Type B pancreatic cell (in vitro differentiated cells): ENCODE measurements at regions not wholly inside any gene's neighbourhood (a gene's known extent, or its start where the extent isn't known, plus 50 kb on each side); places are given as distances from the start of the nearest gene placed in this dataset.
A peak's percentile ranks its signal among the peaks of the same experiment; 100 is the strongest.

Source experiments
- DNase-seq: peaks from one replicate; pipeline ENCODE4 v3.0.0; 2021; ENCODE audit warnings: mixed read lengths; ENCODE audit not compliant: unreplicated experiment; ENCODE audit errors: extremely low spot score
- H3K27ac Mint-ChIP-seq: 2 replicates; pipeline ENCODE4 v1.8.0; 2021; ENCODE audit warnings: mild to moderate bottlenecking, mixed read lengths
- H3K27me3 Mint-ChIP-seq: 2 replicates; pipeline ENCODE4 v1.8.0; 2021; ENCODE audit warnings: mixed read lengths
- H3K36me3 Mint-ChIP-seq: 2 replicates; pipeline ENCODE4 v1.8.0; 2021; ENCODE audit warnings: mixed read lengths
- H3K4me1 Mint-ChIP-seq: one replicate; pipeline ENCODE4 v1.8.0; 2021; ENCODE audit warnings: mixed read lengths; ENCODE audit not compliant: unreplicated experiment
- H3K4me3 Mint-ChIP-seq: 2 replicates; pipeline ENCODE4 v1.8.0; 2021; ENCODE audit warnings: mild to moderate bottlenecking, mixed read lengths
- H3K9me3 Mint-ChIP-seq: 2 replicates; pipeline ENCODE4 v1.8.0; 2021; ENCODE audit warnings: mixed read lengths
- CTCF ChIP-seq: fragments of 200-600 bp; sonication (generic); conservative IDR thresholded peaks from 2 replicates; pipeline ENCODE4 v1.5.0; 2021; ENCODE audit warnings: antibody characterized with exemption, mild to moderate bottlenecking

DNA sequence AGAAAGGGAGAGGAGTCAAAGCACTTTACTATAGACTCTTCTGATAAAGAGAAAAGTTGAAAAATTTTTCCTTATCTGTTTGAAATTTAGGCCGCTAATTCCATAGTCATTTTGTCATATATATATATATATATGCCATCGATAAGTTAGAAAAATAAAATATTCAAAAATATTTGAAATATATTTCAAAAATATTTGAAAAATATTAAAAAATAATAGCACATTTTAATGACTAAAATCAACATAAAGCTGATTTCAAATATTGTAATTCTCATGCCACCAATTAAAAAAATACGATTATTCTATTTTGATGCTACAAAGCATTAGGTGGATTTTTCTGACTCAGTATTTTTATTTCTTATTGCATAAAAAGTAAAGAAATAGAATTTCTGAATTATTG lies 87.1 kb downstream of the KIF2B start:
- Mint-ChIP-seq H3K27me3 (no peaks in the 10 kb centered on the region), H3K4me1 (no peaks in the 10 kb centered on the region), H3K4me3 (no peak overlapping the region), H3K27ac (no peak overlapping the region), H3K36me3 (no peaks in the 10 kb centered on the region), H3K9me3 (no peaks in the 10 kb centered on the region)
- no peak for DNase-seq
- TF ChIP-seq CTCF: no peak

DNA sequence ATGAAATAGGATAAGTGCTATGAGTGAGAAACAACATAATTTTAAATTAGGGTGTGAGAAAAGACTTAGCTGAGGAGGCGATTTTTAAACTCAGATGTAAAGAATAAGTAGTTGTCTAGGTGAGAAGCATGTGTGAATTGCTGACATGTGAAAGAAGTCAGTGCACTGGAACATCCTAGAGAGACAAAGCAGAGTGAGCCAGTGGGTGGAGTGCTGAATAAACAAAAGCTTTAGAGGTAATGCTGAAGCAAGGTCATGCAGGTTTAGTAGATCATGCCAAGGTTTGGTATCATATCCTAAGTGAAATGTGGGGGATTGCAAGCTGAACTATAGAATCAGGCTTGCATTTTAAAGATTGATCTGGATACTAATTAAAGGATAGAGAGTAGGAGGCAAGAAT lies 89.4 kb downstream of the KIF2B start:
- Mint-ChIP-seq H3K4me3 (no peak overlapping the region), H3K27me3 (no peaks in the 10 kb centered on the region), H3K36me3 (no peaks in the 10 kb centered on the region), H3K27ac (no peak overlapping the region), H3K9me3 (no peaks in the 10 kb centered on the region), H3K4me1 (no peaks in the 10 kb centered on the region)
- no peak for TF ChIP-seq CTCF
- no peak for DNase-seq

DNA sequence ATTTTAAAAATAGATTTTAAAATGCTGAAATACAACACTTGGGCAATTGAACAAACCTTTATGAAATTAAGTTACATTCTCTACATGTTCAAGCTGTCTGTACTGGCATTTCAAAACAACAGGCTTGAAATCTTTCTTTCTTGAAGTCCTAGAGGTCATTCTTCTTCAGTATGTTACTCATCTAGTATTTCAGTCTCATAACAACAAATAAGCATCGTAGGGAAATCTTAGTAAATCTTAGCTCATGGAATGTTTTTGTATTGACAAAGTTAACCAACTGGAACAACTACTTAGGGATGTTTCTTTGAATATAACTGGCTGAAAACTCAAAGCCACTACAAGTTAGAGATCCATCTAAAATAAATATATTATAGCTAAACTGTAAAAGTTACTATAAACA lies 96.6 kb downstream of the KIF2B start:
- no peak for DNase-seq
- no peak overlapping the region for H3K27ac Mint-ChIP-seq
- no peaks in the 10 kb centered on the region for H3K4me1 Mint-ChIP-seq
- no peak for TF ChIP-seq CTCF
- H3K27me3 Mint-ChIP-seq: no peaks in the 10 kb centered on the region
- H3K9me3 Mint-ChIP-seq: no peaks in the 10 kb centered on the region
- H3K36me3 Mint-ChIP-seq: no peaks in the 10 kb centered on the region
- no peak overlapping the region for H3K4me3 Mint-ChIP-seq

- Mint-ChIP-seq H3K27me3 (no peaks in the 10 kb centered on the region), H3K36me3 (no peaks in the 10 kb centered on the region), H3K4me1 (peaks cover 9% of the 10 kb centered on the region), H3K4me3 (no peak overlapping the region), H3K9me3 (no peaks in the 10 kb centered on the region), H3K27ac (peak overlapping the region; percentile 12)
- no peak for TF ChIP-seq CTCF
- no peak for DNase-seq
Measured at GRCh38 chr17:53924530-53925455, 102.1 kb downstream of the KIF2B start.

GRCh38 chr17:53932386-53932785 lies 109.7 kb downstream of the KIF2B start:
- H3K27me3 Mint-ChIP-seq: no peaks in the 10 kb centered on the region
- DNase-seq: no peak
- no peak overlapping the region for H3K27ac Mint-ChIP-seq
- H3K4me1 Mint-ChIP-seq: no peaks in the 10 kb centered on the region
- no peaks in the 10 kb centered on the region for H3K36me3 Mint-ChIP-seq
- no peak overlapping the region for H3K4me3 Mint-ChIP-seq
- no peak for TF ChIP-seq CTCF
- H3K9me3 Mint-ChIP-seq: no peaks in the 10 kb centered on the region
